ENCODE measurements at regions not wholly inside any gene's neighbourhood (a gene's known extent, or its start where the extent isn't known, plus 50 kb on each side); places are given as distances from the start of the nearest gene placed in this dataset.
A peak's percentile ranks its signal among the peaks of the same experiment; 100 is the strongest.

GRCh38 chr2:81225756-81226155, 921.2 kb upstream of the LRRTM1 start:
- H2AFZ ChIP-seq (ENCODE audit: control insufficient read depth, low read depth, low read length), result no peak overlapping the region
- in situ Hi-C loops (cut with MboI), result no loop called here
- H3K9me3 ChIP-seq (replicated peaks; ENCODE audit: control insufficient read depth, insufficient read depth, low read length), result no peaks in the 10 kb centered on the region
- no peaks in the 10 kb centered on the region for H4K20me1 ChIP-seq (ENCODE audit: control insufficient read depth, insufficient read depth)
- POLR2A ChIA-PET, result no interaction called here
- no peaks in the 10 kb centered on the region for H3K79me2 ChIP-seq (ENCODE audit: control insufficient read depth, insufficient read depth, low read length)
- H3K27ac ChIP-seq (ENCODE audit: control insufficient read depth, insufficient read depth), result no peak overlapping the region
- 0% methylated on average over 4 of the region's 4 CpGs for WGBS (ENCODE audit: insufficient coverage, insufficient replicate concordance, low lambda C conversion rate, missing lambda C conversion rate)
- no peak for DNase-seq (ENCODE audit: low read depth, low spot score)
- no peak for ATAC-seq
- H3K36me3 ChIP-seq (ENCODE audit: control insufficient read depth in 2 of 2, insufficient read depth in 2 of 2, low read length in 1 of 2), result no peaks in the 10 kb centered on the region
- H3K9ac ChIP-seq (ENCODE audit: control insufficient read depth, insufficient read depth, low read length), result no peak overlapping the region
- H3K4me2 ChIP-seq (ENCODE audit: control insufficient read depth, insufficient read depth), result no peak overlapping the region
- intact Hi-C loops (cut with micrococcal nuclease; ENCODE audit: unreplicated experiment), result no loop called here
- no peaks in the 10 kb centered on the region for H3K4me1 ChIP-seq (ENCODE audit: control insufficient read depth, insufficient read depth, low read length)
- no peak overlapping the region for H3K4me3 ChIP-seq
- CTCF ChIA-PET, result interaction anchor here (1.1 kb wide), 1 partner anchor 17 kb away, joined by 4 read pairs; no protein-coding TSS in a partner anchor
- no TSS peak for BruUV-seq (replicated peaks)
- no peaks in the 10 kb centered on the region for H3K27me3 ChIP-seq (replicated peaks in 1 of 2; ENCODE audit: control insufficient read depth in 2 of 2, insufficient read depth in 2 of 2, low read length in 1 of 2)
- SMC1A ChIA-PET (ENCODE audit: uncharacterized antibody, unreplicated experiment), result no interaction called here
- RAD21 ChIA-PET (ENCODE audit: unreplicated experiment), result interaction anchor here (0.8 kb wide), 1 partner anchor 877 kb away, joined by 3 read pairs; no protein-coding TSS in a partner anchor
- FAIRE-seq, result no peak
- TF ChIP-seq TCF12 (IDR thresholded peaks at IDR 0.05; ENCODE audit: low read depth, low read length) (no peak), KLF5 (IDR thresholded peaks at IDR 0.05; ENCODE audit: partially characterized antibody) (no peak), KDM1A (IDR thresholded peaks at IDR 0.05; ENCODE audit: borderline replicate concordance) (no peak)

DNA sequence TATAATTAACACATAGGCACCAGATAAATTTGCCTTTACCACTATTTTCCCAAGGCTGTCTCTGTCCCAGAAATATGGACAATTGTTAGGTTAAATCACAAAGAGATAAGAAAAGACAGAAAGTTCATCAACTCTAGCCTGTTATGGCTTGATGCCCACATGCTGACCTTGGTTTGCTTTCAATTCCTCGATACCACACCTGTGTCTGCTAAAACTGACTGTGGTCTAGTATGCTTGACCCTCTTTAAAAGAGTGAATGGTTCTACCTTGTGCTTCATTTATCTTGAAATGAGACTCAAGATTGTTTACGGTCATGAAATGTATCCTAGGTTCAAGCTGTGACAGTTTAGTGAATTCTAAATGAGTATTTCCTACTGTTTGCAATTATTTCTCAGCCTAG, 909.0 kb upstream of the LRRTM1 start:
- RAD21 ChIA-PET (ENCODE audit: unreplicated experiment), result no interaction called here
- in situ Hi-C loops (cut with MboI), result no loop called here
- SMC1A ChIA-PET (ENCODE audit: uncharacterized antibody, unreplicated experiment), result no interaction called here
- TF ChIP-seq, protein P1, sequence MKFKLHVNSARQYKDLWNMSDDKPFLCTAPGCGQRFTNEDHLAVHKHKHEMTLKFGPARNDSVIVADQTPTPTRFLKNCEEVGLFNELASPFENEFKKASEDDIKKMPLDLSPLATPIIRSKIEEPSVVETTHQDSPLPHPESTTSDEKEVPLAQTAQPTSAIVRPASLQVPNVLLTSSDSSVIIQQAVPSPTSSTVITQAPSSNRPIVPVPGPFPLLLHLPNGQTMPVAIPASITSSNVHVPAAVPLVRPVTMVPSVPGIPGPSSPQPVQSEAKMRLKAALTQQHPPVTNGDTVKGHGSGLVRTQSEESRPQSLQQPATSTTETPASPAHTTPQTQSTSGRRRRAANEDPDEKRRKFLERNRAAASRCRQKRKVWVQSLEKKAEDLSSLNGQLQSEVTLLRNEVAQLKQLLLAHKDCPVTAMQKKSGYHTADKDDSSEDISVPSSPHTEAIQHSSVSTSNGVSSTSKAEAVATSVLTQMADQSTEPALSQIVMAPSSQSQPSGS (IDR thresholded peaks at IDR 0.05; ENCODE audit: low read length), result no peak
- TF ChIP-seq SIN3A (IDR thresholded peaks at IDR 0.05; ENCODE audit: low read depth, low read length) (no peak), CEBPZ (IDR thresholded peaks at IDR 0.05; ENCODE audit: low read depth, low read length) (no peak), LARP7 (IDR thresholded peaks at IDR 0.05) (no peak), USF1 (IDR thresholded peaks at IDR 0.05; ENCODE audit: borderline replicate concordance, extremely low read length, insufficient read depth, low read depth, low read length) (no peak), RCOR1 (conservative IDR thresholded peaks at IDR 0.05; ENCODE audit: low read depth, low read length) (no peak), CHD2 (IDR thresholded peaks at IDR 0.05; ENCODE audit: borderline replicate concordance, low read depth, low read length) (no peak), RELB (IDR thresholded peaks at IDR 0.05; ENCODE audit: low read depth) (no peak)

More for the DNA sequence above, 909.0 kb upstream of the LRRTM1 start:
- ATAC-seq (peak; percentile 36; the same call in 1 of the 3 replicates), DNase-seq (ENCODE audit: low read depth, low spot score) (no peak), FAIRE-seq (no peak)
- Histone ChIP-seq H3K79me2 (ENCODE audit: control insufficient read depth, insufficient read depth, low read length) (no peaks in the 10 kb centered on the region), H3K4me3 (no peak overlapping the region), H2AFZ (ENCODE audit: control insufficient read depth, low read depth, low read length) (no peak overlapping the region), H3K36me3 (ENCODE audit: control insufficient read depth in 2 of 2, insufficient read depth in 2 of 2, low read length in 1 of 2) (no peaks in the 10 kb centered on the region), H3K9ac (ENCODE audit: control insufficient read depth, insufficient read depth, low read length) (no peak overlapping the region), H4K20me1 (ENCODE audit: control insufficient read depth, insufficient read depth) (no peaks in the 10 kb centered on the region), H3K9me3 (replicated peaks; ENCODE audit: control insufficient read depth, insufficient read depth, low read length) (no peaks in the 10 kb centered on the region), H3K27ac (ENCODE audit: control insufficient read depth, insufficient read depth) (no peak overlapping the region), H3K27me3 (replicated peaks in 1 of 2; ENCODE audit: control insufficient read depth in 2 of 2, insufficient read depth in 2 of 2, low read length in 1 of 2) (no peaks in the 10 kb centered on the region), H3K4me1 (ENCODE audit: control insufficient read depth, insufficient read depth, low read length) (no peaks in the 10 kb centered on the region), H3K4me2 (ENCODE audit: control insufficient read depth, insufficient read depth) (no peak overlapping the region)
- no TSS peak for BruUV-seq (replicated peaks)
- CTCF ChIA-PET, result no interaction called here
- 22% methylated on average over 2 of the region's 2 CpGs for WGBS (ENCODE audit: insufficient coverage, insufficient replicate concordance, low lambda C conversion rate, missing lambda C conversion rate)
- intact Hi-C loops (cut with micrococcal nuclease; ENCODE audit: unreplicated experiment), result no loop called here
- POLR2A ChIA-PET, result no interaction called here
